ENCODE measurements at regions not wholly inside any gene's neighbourhood (a gene's known extent, or its start where the extent isn't known, plus 50 kb on each side); places are given as distances from the start of the nearest gene placed in this dataset.

DNA sequence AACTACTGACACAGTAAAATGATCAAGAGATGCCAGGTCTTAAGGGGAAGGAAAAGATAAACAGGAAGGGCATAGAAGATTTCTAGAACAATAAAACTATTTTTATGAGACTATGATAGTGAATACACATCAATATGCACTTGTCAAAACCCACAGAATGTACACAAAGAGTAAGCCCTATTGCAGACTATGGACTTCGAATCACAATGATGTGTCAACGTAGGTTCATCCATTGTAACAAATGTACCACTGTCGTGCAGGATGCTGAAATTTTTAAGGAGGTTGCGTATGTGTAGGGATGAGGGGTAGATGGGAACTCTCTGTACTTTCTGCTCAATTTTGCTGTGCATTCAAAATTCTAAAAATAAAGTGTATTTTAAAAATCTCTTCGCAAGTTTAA is 171.9 kb downstream of the KLF12 start:
- DNase-seq, result no peak

DNA sequence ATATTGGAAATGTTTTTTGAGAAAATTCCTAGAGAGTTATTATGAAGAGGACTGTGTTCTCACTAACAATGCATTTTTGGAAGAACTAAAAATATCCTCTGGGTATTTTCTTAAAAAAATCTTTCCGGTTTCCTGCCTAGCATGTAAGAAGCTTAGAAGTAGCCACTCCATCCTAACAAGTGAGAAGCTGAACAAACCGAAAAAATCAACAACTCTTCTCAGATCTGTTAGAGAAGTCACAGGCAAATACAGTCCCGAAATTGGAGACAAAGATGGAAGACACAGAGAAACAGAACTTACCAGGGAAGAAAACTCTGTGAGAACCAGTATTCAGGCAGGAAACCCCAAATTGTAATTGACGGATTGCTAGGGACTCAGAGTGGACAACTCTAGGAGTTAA is 173.0 kb downstream of the KLF12 start:
- DNase-seq, result no peak

DNA sequence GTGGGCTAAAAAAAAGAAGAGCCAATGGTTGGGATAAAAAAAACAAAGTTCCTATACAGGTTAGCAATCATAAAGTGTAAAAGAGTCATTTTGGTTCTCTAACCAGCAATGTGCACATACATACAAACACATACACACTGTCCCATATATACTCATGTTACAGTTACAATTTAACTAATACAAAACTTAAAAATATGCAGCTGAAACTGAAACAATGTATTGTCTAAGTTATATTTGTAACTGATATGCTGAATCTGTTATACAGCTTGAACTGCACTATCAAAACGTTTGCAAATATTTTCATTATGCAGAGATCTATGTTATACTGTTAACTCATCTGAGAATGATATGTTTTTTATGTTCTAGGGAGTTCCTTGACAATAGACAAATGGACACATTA is 173.7 kb downstream of the KLF12 start:
- no peak for DNase-seq

DNA sequence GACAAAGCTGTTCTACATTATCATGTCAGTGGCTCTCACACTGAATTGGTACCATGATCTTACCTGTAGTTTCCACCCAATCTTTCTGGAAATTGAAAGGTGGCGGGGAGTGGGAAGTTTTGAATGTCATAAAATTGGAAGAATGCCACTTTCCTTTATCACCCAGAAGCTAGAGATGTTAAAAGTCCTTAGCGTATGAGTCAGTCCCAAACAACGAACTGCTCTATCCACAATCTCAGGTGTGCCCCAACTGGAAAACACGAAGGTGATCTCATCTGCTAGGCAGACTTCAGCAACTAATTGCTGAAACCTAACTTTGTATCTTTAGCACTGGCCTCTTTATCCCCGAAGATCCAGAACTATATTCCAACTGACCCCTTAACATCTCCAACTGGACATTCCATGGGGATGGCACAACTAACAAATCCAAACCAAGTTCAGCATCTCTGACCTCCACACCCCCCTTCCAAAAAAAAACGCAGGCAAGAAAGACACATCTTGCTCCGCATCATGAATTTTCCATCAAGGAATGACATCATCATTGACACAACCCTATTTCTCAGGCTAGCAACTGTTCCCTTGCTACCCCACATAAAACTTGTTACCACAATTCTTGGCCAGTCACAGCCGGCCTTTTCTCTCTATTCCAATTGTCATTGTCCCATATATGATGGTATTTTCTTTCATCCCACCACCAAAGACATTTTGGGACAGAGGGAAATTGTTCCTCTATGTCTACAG is 175.4 kb downstream of the KLF12 start:
- no peak for DNase-seq

DNA sequence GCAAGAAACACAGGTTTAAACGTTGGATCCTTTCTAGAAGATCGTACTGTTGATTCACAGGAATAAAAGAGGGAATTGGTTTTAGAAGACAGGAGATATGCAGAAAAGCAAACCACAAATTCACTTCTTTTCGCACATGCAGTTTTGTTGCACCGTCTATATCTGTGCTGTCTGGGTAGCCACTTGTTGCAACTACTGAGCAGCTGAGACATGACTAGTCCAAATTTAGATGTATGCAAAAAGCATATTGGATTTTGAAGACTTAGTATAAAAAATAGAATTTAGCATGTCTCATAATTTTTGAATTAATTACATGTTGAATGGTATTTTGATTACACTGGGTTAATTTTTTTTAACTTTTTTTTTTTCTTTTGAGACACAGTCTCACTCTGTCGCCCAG is 176.3 kb downstream of the KLF12 start:
- DNase-seq, result no peak

DNA sequence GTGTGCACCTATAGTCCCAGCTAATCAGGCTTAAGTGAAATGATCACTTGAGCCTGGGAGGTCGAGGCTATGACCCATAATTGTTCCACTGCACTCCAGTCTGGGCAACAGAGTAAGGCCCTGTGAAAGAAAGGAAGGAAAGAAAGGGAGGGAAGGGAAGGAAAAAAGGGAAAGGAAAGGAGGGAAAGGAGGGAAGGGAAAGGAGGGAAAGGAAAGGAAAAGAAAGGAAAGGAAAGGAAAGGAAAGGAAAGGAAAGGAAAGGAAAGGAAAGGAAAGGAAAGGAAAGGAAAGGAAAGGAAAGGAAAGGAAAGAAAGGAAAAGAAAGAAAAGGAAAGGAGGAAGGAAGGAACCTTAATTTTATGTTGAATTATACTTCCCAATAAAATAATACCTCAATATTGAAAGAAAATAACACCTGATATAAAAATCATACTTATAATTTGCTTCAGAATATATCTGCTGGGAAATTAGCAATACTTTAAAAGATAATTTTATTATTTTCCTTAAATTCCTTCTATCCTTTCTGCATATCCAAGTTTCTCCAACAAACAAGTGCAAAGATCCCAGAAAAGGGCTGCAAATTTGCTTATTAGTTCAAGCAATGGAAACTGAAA is 177.3 kb downstream of the KLF12 start:
- DNase-seq, result no peak

DNA sequence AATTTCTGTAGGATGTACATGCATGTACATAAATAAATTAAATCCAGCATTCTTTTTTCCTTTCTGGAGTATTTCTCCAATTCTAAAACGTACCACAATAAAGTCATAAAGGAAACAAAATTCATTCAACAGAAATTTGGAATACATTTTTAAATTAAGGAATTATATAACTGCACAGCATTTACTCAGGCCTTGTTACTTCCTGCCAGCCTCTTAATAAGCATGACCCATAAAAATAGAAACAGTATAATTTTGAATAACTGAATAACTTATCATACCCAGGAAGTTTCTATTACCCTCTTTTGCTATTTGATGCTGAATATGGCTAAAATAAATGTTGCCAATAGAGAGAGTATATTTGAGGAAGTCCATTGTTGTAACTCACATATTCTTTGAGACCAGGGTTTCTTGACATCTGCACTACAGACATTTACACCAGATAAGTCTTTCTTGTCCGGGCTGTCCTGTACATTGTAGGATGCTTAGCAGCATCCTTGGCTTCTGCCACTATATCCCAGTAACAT is 178.2 kb downstream of the KLF12 start:
- no peak for DNase-seq

DNA sequence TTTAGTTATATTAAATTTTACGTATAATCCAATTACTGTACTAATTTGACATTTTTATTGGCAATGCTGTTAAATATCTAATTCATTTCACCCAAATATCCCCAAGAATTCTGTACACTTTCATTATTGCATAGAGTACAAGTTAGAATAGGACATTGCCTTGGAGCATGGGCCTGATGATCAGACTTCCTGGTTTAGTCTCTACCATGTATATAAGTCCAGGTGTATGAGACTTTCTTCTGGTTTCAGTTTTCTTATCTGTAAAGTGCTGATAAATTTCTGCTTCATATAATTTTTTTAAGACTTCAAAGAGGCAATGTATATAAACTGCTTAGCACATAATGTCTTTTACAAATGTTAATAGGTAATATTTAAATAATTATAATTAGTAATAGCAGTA is 179.4 kb downstream of the KLF12 start:
- DNase-seq, result no peak

DNA sequence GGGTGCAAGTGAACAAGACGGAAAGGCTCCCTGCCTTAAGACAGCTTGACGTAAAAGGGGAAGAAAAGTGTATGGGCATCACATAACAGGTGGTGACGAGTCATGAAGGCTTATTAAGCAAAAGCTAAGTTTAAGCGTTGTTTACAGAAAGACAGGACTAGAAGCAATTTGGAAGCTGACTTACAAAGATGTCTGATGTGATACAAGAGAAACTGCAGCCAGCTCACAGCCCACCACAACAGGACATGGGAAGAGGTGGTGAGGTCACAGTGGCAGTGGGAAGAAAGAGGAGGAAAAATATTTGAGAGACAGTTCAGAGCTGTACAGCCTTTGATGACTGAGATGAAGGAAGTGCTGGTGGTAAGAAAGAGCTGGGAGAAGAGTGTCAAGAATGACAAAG is 181.6 kb downstream of the KLF12 start:
- no peak for DNase-seq

DNA sequence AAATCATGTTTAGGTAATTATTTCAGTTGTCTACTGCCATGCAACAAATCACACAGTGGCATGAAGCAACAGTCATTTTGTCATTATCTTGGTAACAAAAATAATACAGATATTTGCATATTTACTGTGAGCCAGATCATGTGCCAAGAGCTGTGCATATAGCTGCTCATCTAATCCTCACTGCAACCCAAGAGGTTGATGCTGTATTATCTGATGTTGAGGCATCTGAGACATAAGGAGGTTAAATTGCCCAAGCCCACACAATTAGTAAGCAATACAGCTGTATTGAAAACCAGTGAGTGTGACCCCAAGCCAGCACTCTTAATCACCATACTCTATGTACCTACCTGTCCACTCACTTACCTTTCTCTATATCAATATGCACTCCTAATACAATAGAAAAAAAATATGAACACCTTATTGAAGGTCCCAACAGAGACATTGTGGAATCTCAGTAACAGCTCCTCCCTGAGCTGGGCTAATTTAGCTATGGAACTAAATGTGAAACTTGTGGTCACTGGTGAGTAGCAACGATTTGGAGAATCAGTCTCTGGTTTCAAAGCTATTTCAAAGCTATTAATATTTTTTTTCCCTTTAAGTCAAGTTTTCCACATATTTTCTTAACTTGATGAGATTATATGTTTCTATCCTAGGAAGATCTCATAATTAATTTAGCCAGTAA is 185.2 kb downstream of the KLF12 start:
- peak in 1 of 5 experiments; percentile 41 for DNase-seq

DNA sequence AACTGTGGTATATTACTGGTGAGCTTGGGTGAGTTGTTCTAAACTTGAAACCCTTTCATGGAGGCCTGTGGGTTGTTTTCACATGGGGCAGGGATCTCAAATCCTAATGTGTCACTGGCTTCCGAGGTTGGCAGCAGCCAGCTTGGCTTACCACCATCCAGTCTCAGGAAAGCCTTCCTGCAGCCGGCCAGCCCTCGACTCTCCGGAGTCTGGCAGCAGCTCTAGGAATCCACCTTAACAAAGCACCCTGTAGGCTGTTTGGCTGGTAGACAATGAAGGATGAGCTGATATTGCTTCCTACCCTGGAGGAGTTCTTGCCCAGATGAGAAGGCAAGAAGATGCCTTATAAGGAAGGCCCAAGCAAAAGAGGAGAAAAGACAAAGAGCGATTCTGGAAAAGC is 188.3 kb downstream of the KLF12 start:
- DNase-seq, result no peak

DNA sequence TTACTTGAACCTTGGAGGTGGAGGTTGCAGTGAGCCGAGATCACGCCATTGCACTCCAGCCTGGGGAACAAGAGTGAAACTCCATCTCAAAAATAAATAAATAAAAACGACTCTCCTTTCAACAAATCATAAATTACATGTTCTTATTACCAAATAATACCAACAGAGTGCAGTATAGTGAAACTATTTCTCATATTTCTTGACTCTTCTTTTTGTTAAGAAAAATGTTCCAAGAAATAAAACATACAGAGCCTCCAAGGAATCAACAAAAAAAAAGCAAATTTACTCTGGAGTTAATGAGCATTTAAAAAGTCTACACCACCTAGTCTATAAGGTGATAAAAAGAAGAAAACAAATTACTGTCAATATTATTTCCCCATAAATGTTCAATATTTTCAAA is 188.8 kb downstream of the KLF12 start:
- DNase-seq, result no peak

DNA sequence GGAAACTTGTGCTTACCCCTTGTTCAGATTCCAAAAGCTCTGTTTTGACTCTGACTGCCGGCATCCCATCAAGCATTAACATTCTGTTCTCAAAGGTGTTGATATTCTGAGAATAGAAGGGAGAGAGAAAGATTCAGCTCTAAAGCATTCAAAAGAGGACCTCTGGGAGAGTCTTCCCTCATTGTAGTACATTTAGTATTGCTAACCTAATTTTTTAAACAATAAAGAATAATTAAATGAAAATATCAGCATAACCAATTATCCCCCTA is 190.3 kb downstream of the KLF12 start:
- DNase-seq, result no peak

DNA sequence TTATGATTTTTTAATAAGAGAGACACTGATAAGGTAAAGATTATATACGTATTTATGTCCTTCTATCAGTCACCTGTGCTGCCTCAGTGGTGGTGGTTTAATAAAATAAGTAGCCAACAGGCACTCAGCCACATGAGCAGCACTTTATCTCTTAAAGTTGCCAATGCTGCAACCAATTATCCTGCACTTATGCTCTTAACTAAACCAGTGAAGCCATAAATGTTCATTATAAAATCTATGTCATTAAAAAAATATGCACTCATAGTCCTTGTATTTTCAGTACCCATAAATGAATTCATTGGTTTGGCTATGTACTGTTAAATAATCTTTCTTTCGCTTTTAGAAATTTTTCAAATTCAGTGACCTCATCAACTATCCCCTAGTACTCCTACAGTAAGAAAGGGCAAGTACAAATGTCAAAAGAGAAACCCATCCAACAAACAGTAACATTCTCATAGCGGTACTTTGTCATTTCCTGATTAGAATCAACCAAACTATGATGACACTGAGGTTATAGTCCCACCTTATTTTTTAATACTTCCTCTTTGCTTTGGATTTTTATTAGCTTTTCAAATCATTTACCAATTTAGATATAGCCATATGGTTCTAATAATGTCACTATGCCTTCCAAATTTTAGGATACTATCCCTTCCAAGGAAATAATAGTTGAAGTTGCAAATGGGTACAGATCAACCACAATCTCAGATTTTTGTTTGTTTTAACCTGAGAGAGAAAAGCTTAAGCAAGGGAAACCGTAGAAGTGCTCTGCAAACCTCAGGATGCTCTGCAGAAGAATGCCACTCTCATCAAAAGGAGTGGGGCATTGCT is 190.9 kb downstream of the KLF12 start:
- DNase-seq, result peak in 2 of 5 experiments; percentile 35 to 89

DNA sequence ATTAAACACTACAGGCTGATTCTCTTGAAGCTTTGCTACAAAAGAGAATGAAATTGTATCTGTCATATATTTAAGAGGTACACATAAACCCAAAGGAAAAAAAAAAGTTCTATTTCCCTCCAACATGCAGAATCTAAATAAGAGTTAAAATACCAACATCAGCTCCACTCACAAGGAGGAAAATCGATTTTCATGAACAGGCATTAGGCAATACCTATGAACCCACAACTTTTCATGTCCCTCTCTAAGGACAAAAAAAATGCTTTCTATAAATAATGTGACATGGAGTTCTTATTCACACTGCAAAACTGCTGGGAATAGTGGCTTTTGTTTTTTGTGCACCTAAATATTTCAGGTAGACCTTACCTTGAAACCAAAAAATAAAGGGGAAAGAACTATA is 192.5 kb downstream of the KLF12 start:
- DNase-seq, result no peak

DNA sequence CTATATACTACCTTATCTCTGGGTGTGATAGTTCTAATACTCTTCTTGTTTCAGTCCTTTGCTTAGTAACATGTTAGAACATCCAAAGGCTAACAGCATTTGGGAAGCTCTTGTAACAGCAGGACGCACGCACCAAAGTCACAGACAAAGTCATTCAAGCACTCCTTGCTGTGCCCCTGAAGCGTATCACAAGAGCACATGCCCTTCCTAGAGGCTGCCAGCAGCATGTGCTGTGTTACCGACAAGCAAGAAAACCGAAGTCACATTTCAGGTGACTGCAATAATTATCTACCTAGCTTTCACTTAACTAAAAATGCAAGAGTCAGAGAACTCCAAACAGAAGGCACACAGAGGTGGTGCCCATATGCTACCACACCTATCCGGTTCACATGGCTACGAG is 194.1 kb downstream of the KLF12 start:
- DNase-seq, result no peak

DNA sequence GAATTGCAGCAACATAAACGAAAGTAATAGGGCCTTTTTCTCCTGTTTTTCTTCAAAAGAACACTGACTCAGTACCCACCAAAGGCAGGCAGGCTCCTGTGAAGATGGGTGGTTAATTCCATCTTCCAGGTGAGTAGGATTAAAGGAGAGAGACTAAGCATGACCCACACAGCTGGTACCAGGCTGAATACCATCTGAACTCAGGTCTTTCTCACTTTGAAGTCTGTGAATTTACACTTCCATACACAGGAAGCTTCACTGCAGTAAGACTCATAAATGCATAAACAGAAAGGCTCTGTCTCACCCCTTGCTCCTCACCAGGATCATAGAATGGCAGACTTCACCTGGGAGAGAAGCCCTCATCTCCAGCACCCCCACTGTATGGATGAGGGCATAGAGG is 194.6 kb downstream of the KLF12 start:
- DNase-seq, result peak in 1 of 5 experiments; percentile 19

DNA sequence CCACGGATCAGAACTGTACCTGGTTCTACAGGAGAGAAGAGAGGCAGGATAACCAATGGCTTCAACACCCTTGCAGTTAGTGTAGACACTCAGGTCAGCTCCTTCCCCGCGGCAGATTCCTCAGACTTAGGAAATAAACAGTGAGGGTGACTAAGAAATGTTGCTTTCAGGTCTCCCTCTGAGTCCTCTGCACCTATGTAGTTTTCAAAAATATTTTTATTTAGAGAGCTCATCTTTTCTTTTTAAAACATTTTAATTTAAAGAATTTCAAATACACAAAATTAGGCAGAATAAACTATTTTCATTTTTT is 195.2 kb downstream of the KLF12 start:
- DNase-seq, result no peak

DNA sequence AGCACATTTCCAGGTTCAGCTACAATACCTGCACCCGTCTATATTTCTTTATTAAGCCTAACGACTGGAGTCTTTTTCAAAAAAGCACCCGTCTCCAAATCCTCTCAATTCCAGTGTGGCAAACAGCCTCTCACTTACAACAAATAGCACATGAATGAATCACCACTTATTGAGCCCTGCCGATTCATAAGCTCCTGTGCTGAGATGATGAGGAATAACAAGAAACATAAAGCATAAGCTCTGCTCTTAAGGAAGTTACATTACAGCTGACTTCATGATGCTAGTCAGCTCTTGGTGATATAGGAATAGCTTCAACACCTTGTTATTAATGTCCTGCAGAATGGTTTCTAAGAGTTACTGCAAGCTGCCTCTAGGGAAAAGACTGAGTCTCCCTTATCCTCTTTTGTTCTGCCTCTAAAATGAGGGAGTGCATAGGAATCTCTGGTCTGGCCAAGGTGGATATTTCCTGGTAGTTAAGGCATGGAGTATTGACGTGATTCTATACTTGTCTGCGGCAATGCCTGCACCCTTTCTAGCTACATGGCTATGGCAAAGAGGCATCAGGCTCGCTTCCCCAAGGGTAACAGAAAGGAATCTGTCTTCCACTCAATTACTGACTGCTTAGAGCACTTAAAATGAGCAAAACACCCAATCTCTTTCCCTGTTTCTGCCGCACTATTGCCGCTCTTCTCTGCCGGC is 195.7 kb downstream of the KLF12 start:
- DNase-seq, result peak in 1 of 5 experiments; percentile 15

DNA sequence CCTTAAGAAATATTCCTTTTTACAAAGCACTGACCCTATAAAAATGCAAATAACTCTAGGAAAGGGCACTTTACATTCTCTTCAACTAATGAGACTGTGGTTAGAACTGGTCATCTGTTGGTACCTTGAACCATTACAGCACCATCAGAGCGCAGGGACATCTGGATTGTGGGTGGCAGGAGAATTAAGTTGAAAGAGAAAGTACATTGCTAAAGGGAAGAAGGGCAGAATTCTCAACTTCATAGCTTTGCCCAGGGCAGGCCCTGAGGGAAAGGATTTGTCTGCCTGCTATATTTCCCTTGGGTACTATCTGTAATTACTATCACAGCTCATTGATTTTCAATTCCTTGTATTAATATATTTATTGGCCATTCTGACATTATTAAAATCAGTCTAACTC is 196.8 kb downstream of the KLF12 start:
- no peak for DNase-seq

DNA sequence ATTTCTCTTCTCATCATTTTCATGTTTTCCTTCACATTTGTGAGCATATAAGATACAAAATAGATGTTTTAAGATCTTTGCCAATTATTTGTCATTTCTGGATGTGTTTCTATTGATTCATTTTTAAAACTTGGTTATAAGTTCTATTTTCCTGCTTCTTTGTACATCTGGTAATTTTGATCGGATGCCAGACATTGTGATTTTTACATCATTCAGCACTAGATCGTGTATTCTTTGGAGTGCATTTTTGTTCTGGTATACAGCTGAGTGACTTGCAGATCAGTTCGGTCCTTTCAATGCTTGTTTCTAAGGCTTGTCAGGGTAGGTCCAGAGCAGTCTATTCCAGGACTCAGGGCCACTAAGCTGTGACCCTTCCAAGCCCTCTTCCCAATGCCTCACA is 198.2 kb downstream of the KLF12 start:
- DNase-seq, result no peak

DNA sequence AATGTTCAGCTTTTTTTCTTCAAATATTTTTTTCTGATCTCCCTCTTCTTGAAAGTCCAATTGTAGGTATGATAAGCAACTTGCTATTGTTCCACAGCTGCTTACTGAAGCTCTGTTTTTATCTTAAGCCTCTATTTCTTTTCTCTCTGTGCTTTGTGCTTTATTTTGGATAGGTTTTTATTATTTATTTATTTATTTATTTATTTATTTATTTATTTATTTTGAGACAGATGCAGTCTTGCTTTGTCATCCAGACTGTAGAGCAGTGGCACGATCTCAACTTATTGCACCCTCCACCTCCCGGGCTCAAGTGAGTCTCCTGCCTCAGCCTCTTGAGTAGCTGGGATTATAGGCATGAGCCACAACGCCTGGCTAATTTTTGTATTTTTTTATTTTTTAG is 199.4 kb downstream of the KLF12 start:
- no peak for DNase-seq

DNA sequence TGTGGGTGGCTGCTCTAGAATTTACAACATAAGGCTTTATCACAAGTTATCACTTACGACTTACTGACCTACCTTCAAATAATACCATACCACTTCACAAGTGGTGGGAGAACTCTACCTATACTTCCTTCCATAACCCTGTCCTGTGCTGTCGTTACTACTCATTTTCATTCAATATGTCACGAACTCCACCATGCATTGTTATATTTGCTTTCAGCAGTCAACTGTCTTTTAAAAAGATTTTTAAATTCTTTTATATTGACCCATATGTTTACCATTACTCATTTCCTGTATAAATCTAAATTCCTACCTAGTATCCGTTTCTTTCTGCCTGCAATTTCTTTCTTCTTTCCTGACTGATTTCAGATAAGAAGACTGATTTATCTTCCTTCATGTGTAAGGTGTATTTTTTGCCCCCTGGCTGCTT is 200.0 kb downstream of the KLF12 start:
- DNase-seq, result no peak
